ENCODE measurements at regions not wholly inside any gene's neighbourhood (a gene's known extent, or its start where the extent isn't known, plus 50 kb on each side); places are given as distances from the start of the nearest gene placed in this dataset.

DNA sequence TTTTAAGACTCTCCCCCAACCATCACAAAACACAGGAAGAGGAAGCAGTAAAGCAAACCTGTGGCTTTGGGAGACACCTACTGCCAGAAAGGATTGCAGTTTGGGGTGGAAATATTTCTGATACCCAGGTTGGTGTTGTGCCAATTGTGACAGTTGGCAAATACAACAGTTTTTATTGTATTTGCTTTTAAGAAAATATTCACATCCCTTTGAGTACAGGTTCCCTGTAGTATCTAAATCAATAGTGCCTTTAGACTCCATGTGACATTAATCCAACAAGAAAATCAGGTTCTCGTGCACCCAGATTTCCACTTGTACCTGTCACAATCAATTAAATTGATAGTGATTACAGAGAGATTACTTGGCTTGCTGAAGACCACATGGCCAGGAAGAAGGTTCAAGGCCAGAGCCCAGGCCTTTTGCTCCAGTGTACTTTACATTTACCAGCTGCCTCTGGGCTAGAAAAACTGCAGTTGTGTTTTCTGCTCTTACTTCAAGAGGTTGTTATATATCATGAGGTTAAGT, 361.2 kb downstream of the ATP23 start:
- H3K36me3 ChIP-seq (ENCODE audit: control insufficient read depth, insufficient read depth, low read length): no peaks in the 10 kb centered on the region
- H3K27me3 ChIP-seq (ENCODE audit: control insufficient read depth, insufficient read depth, low read length): no peaks in the 10 kb centered on the region
- POLR2A ChIA-PET: no interaction called here
- DNase-seq (ENCODE audit: low read depth): no peak
- H3K4me3 ChIP-seq (ENCODE audit: low read depth, low read length): no peak overlapping the region
- CTCF ChIA-PET: no interaction called here
- TF ChIP-seq CTCF (IDR thresholded peaks at IDR 0.05; ENCODE audit: insufficient read depth, low read depth, low read length): no peak

GRCh38 chr12:58306266-58307000, 365.1 kb downstream of the ATP23 start:
- CTCF ChIA-PET: no interaction called here
- DNase-seq (ENCODE audit: low read depth): no peak
- H3K36me3 ChIP-seq (ENCODE audit: control insufficient read depth, insufficient read depth, low read length): no peaks in the 10 kb centered on the region
- no peak overlapping the region for H3K4me3 ChIP-seq (ENCODE audit: low read depth, low read length)
- POLR2A ChIA-PET: no interaction called here
- no peaks in the 10 kb centered on the region for H3K27me3 ChIP-seq (ENCODE audit: control insufficient read depth, insufficient read depth, low read length)
- TF ChIP-seq CTCF (IDR thresholded peaks at IDR 0.05; ENCODE audit: insufficient read depth, low read depth, low read length): no peak

DNA sequence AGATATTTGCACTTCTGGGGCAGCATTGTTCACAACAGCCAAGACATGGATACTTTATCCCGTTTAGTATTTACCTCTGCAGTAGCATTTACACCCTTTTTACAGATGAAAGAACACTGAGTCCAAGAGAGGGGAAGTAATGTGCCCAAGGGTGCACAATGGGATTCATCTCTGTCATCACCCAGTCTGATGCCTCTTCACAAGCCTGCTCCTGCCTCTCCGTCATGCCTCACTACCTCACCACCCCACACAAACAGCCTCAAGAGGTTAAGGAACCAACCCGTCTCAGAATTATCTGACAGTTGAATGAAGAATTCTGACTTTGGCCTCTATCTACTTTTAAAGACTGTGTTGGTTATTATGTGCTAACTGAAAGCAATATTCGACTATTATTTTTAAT, 368.4 kb downstream of the ATP23 start:
- no peak for TF ChIP-seq CTCF (IDR thresholded peaks at IDR 0.05; ENCODE audit: insufficient read depth, low read depth, low read length)
- POLR2A ChIA-PET: no interaction called here
- DNase-seq (ENCODE audit: low read depth): no peak
- CTCF ChIA-PET: no interaction called here
- H3K4me3 ChIP-seq (ENCODE audit: low read depth, low read length): no peak overlapping the region
- H3K36me3 ChIP-seq (ENCODE audit: control insufficient read depth, insufficient read depth, low read length): no peaks in the 10 kb centered on the region
- H3K27me3 ChIP-seq (ENCODE audit: control insufficient read depth, insufficient read depth, low read length): no peaks in the 10 kb centered on the region

DNA sequence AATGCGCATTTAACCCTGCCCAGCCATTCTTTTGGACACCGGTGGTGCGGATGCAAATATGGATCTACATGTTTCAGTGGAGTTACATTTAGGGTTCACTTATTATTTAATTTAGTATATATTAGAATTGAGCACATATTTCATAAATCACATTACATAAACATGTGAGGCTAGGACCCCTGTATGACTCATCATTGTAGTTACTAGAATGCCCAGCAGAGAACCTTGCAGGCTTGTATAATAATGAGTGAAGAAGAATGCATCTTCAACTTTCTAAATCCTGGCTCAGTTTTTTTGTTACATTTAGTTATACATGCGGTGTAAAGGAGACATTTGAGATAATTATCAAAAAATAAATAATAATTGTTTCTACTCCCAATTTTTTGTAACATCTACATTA, 369.0 kb downstream of the ATP23 start:
- ChIA-PET CTCF (no interaction called here), POLR2A (no interaction called here)
- Histone ChIP-seq H3K27me3 (ENCODE audit: control insufficient read depth, insufficient read depth, low read length) (no peaks in the 10 kb centered on the region), H3K36me3 (ENCODE audit: control insufficient read depth, insufficient read depth, low read length) (no peaks in the 10 kb centered on the region), H3K4me3 (ENCODE audit: low read depth, low read length) (no peak overlapping the region)
- DNase-seq (ENCODE audit: low read depth): peak; percentile 9
- peak; percentile 27; the same call in 1 of the 2 replicates for TF ChIP-seq CTCF (IDR thresholded peaks at IDR 0.05; ENCODE audit: insufficient read depth, low read depth, low read length)

DNA sequence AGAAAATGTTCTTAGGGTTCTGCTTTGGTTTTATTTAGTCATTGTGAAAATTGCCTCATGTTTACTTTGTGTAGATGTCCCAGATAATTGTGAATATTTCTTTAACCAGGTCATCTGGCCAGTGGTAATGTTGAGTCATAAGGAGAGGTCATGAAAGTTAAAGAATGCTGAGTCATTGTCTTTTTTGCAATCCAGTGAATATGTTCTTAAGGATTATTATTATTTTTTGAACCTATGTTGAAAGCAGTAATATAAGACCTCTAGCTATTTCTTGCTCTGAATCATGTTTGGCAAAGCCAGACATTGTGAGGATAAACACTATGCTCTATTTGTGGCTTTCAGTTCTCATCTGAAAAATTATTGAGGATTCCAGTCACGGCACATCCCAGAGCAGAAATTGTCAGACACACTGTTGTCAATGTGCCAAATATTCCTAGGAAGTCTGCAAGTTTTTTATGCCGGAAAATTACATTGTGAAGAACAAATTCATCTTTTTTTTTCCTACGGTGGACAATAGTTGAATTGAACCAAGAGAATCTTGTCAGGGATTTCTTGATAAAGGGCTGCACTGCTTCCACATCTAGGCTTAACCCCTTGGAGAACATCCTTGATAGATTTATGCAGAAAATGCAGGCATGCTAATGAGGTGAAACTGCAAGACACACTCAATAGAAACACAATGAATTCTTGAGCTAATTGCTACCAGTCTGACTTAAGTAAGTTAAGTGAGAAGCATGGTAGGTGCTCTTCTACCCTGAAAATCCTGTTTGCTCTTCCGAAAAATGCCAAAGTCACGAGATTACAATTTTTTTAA, 369.6 kb downstream of the ATP23 start:
- ChIA-PET CTCF (no interaction called here), POLR2A (no interaction called here)
- H3K27me3 ChIP-seq (ENCODE audit: control insufficient read depth, insufficient read depth, low read length): no peaks in the 10 kb centered on the region
- no peak for TF ChIP-seq CTCF (IDR thresholded peaks at IDR 0.05; ENCODE audit: insufficient read depth, low read depth, low read length)
- DNase-seq (ENCODE audit: low read depth): peak; percentile 100
- no peaks in the 10 kb centered on the region for H3K36me3 ChIP-seq (ENCODE audit: control insufficient read depth, insufficient read depth, low read length)
- no peak overlapping the region for H3K4me3 ChIP-seq (ENCODE audit: low read depth, low read length)
